HEK293 (cell line): ENCODE measurements at regions not wholly inside any gene's neighbourhood (a gene's known extent, or its start where the extent isn't known, plus 50 kb on each side); places are given as distances from the start of the nearest gene placed in this dataset.

Experiments used
- CTCF ChIA-PET: fragments of 350-600 bp; formaldehyde crosslinking; extraction: SDS; loops from one replicate; lab custom pipeline; 2021; ENCODE audit warnings: antibody characterized with exemption; lab: Yijun Ruan, JAX
- POLR2A ChIA-PET: fragments of 300-600 bp; formaldehyde crosslinking; extraction: SDS; loops from one replicate; lab custom pipeline; 2020; ENCODE audit warnings: antibody characterized with exemption, inconsistent platforms; lab: Yijun Ruan, JAX
- H3K27ac ChIP-seq: fragments of 200-500 bp; sonication (Bioruptor generic); 2 replicates; pipeline ENCODE4 v1.5.1; 2014; ENCODE audit warnings: low read depth, low read length, control low read depth, inconsistent platforms; ENCODE audit errors: extremely low read depth
- H3K36me3 ChIP-seq, 2 experiments: fragments of 200-500 bp in 1 of 2; sonication (Bioruptor generic) in 1 of 2; 1 replicate in 1 of 2; 2 replicates in 1 of 2; pipeline ENCODE4 v1.5.1; 2014 to 2017; ENCODE audit warnings: inconsistent platforms in 2 of 2, low read length in 2 of 2; ENCODE audit not compliant: control insufficient read depth in 2 of 2, insufficient read depth in 1 of 2
- H3K4me1 ChIP-seq: fragments of 200-500 bp; sonication (Bioruptor generic); 2 replicates; pipeline ENCODE4 v1.5.1; 2014; ENCODE audit warnings: mild to moderate bottlenecking, low read length, inconsistent platforms; ENCODE audit not compliant: control insufficient read depth, insufficient read depth
- H3K4me3 ChIP-seq: 2 replicates; pipeline ENCODE4 v1.5.1; 2011; ENCODE audit warnings: low read depth, mild to moderate bottlenecking, control low read depth, low read length, moderate library complexity
- H3K9me3 ChIP-seq: fragments of 200-500 bp; sonication (Bioruptor generic); 2 replicates; pipeline ENCODE4 v1.5.1; 2014; ENCODE audit warnings: low read depth, low read length, inconsistent platforms; ENCODE audit not compliant: control insufficient read depth, insufficient read depth
- KLF1 ChIP-seq: fragments of 450-650 bp; formaldehyde crosslinking; IDR thresholded peaks from 2 replicates; pipeline ENCODE4 v1.5.1; 2016; ENCODE audit warnings: missing biosample characterization, missing genetic modification characterization
- MZF1 ChIP-seq: fragments of 450-650 bp; formaldehyde crosslinking; IDR thresholded peaks from 2 replicates; pipeline ENCODE4 v1.5.1; 2017; ENCODE audit warnings: missing biosample characterization, missing genetic modification characterization, borderline replicate concordance
- SALL2 ChIP-seq: fragments of 450-650 bp; formaldehyde crosslinking; IDR thresholded peaks from 2 replicates; pipeline ENCODE4 v1.5.0; 2017; ENCODE audit warnings: missing biosample characterization, mild to moderate bottlenecking, missing genetic modification characterization, borderline replicate concordance
- SP3 ChIP-seq: fragments of 450-650 bp; formaldehyde crosslinking; IDR thresholded peaks from 2 replicates; pipeline ENCODE4 v1.5.1; 2016; ENCODE audit warnings: missing biosample characterization, missing genetic modification characterization
- WT1 ChIP-seq: fragments of 450-650 bp; formaldehyde crosslinking; IDR thresholded peaks from 2 replicates; pipeline ENCODE4 v1.5.1; 2016; ENCODE audit warnings: missing biosample characterization, missing genetic modification characterization
- ZBTB1 ChIP-seq: fragments of 450-650 bp; formaldehyde crosslinking; IDR thresholded peaks from 2 replicates; pipeline ENCODE4 v1.5.1; 2016; ENCODE audit warnings: missing biosample characterization, missing genetic modification characterization
- ZNF133 ChIP-seq: fragments of 450-650 bp; formaldehyde crosslinking; IDR thresholded peaks from 2 replicates; pipeline ENCODE4 v1.5.1; 2016; ENCODE audit warnings: missing biosample characterization, missing genetic modification characterization
- ZNF610 ChIP-seq: fragments of 450-650 bp; formaldehyde crosslinking; IDR thresholded peaks from 2 replicates; pipeline ENCODE4 v1.5.1; 2016; ENCODE audit warnings: missing biosample characterization, missing genetic modification characterization, borderline replicate concordance
- ZNF621 ChIP-seq: fragments of 450-650 bp; formaldehyde crosslinking; IDR thresholded peaks from 2 replicates; pipeline ENCODE4 v1.5.1; 2017; ENCODE audit warnings: missing biosample characterization, missing genetic modification characterization
- ZNF626 ChIP-seq: fragments of 450-650 bp; sonication (Bioruptor Pico); formaldehyde crosslinking; IDR thresholded peaks from 2 replicates; pipeline ENCODE4 v1.5.1; 2018; ENCODE audit warnings: missing biosample characterization, missing genetic modification characterization, inconsistent platforms
- ZNF660 ChIP-seq: fragments of 450-650 bp; IDR thresholded peaks from 2 replicates; pipeline ENCODE4 v1.5.1; 2018; ENCODE audit warnings: missing biosample characterization, mild to moderate bottlenecking, missing genetic modification characterization
- ZXDB ChIP-seq: fragments of 450-650 bp; formaldehyde crosslinking; IDR thresholded peaks from 2 replicates; pipeline ENCODE4 v1.5.1; 2016; ENCODE audit warnings: missing biosample characterization, missing genetic modification characterization
- TF ChIP-seq, protein P1 (sequence below): fragments of 450-650 bp; formaldehyde crosslinking; IDR thresholded peaks from 2 replicates; pipeline ENCODE4; 2016; ENCODE audit warnings: missing biosample characterization, missing genetic modification characterization
- TF ChIP-seq, protein P2 (sequence below): fragments of 450-650 bp; formaldehyde crosslinking; IDR thresholded peaks from 2 replicates; pipeline ENCODE4 v1.5.1; 2016; ENCODE audit warnings: missing biosample characterization, missing genetic modification characterization
- TF ChIP-seq, protein P3 (sequence below): fragments of 450-650 bp; formaldehyde crosslinking; IDR thresholded peaks from 2 replicates; pipeline ENCODE4 v1.5.1; 2016; ENCODE audit warnings: missing biosample characterization, missing genetic modification characterization, low read depth
- TF ChIP-seq, protein P4 (sequence below): sonication (generic); formaldehyde crosslinking; IDR thresholded peaks from 2 replicates; pipeline ENCODE4 v1.8.1; 2022; ENCODE audit warnings: mild to moderate bottlenecking, moderate library complexity, missing genetic modification reagents
- TF ChIP-seq, protein P5 (sequence below): fragments of 450-650 bp; formaldehyde crosslinking; IDR thresholded peaks from 2 replicates; pipeline ENCODE4 v1.5.1; 2017; ENCODE audit warnings: missing biosample characterization, missing genetic modification characterization
- TF ChIP-seq, protein P6 (sequence below): fragments of 450-650 bp; formaldehyde crosslinking; conservative IDR thresholded peaks from 2 replicates; pipeline ENCODE4 v1.5.1; 2016; ENCODE audit warnings: low read depth, missing biosample characterization, missing genetic modification characterization

DNA sequence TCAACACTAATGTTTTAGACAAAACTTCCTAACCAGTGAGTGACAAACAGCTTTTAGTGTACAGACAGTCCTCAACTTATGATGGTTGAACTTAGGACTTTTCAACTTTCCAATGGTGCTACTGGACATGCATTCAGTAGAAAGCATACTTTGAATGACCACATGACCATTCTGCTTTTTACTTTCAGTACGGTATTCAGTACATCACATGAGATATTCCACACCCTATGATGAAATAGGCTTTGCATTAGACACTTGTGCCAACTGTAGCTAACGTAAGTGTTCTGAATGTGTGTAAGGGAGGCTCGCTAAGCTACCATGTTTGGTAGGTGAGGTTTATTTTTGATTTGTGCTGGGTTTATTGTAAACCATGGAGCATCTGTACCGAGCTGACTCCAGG, 113.7 kb downstream of the WNT7A start:
- Histone ChIP-seq H3K9me3 (no peaks in the 10 kb centered on the region), H3K36me3 (no peaks in the 10 kb centered on the region), H3K27ac (no peak overlapping the region), H3K4me3 (no peak overlapping the region), H3K4me1 (no peaks in the 10 kb centered on the region)
- POLR2A ChIA-PET = no interaction called here
- TF ChIP-seq, protein P1, sequence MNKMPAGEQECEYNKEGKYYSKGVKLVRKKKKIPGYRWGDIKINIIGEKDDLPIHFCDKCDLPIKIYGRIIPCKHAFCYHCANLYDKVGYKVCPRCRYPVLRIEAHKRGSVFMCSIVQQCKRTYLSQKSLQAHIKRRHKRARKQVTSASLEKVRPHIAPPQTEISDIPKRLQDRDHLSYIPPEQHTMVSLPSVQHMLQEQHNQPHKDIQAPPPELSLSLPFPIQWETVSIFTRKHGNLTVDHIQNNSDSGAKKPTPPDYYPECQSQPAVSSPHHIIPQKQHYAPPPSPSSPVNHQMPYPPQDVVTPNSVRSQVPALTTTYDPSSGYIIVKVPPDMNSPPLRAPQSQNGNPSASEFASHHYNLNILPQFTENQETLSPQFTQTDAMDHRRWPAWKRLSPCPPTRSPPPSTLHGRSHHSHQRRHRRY (tag by site-specific recombination) = no peak
- no peak for TF ChIP-seq ZNF626 (tag by site-specific recombination)
- no peak for TF ChIP-seq ZNF660 (tag by site-specific recombination)
- TF ChIP-seq ZNF621 (tag by site-specific recombination) = no peak
- TF ChIP-seq ZXDB (tag by site-specific recombination) = no peak
- TF ChIP-seq KLF1 (tag by site-specific recombination) = no peak
- no peak for TF ChIP-seq ZNF133 (tag by site-specific recombination)
- no peak for TF ChIP-seq SALL2 (tag by site-specific recombination)
- TF ChIP-seq, protein P2, sequence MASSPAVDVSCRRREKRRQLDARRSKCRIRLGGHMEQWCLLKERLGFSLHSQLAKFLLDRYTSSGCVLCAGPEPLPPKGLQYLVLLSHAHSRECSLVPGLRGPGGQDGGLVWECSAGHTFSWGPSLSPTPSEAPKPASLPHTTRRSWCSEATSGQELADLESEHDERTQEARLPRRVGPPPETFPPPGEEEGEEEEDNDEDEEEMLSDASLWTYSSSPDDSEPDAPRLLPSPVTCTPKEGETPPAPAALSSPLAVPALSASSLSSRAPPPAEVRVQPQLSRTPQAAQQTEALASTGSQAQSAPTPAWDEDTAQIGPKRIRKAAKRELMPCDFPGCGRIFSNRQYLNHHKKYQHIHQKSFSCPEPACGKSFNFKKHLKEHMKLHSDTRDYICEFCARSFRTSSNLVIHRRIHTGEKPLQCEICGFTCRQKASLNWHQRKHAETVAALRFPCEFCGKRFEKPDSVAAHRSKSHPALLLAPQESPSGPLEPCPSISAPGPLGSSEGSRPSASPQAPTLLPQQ (tag by site-specific recombination) = no peak
- TF ChIP-seq, protein P3, sequence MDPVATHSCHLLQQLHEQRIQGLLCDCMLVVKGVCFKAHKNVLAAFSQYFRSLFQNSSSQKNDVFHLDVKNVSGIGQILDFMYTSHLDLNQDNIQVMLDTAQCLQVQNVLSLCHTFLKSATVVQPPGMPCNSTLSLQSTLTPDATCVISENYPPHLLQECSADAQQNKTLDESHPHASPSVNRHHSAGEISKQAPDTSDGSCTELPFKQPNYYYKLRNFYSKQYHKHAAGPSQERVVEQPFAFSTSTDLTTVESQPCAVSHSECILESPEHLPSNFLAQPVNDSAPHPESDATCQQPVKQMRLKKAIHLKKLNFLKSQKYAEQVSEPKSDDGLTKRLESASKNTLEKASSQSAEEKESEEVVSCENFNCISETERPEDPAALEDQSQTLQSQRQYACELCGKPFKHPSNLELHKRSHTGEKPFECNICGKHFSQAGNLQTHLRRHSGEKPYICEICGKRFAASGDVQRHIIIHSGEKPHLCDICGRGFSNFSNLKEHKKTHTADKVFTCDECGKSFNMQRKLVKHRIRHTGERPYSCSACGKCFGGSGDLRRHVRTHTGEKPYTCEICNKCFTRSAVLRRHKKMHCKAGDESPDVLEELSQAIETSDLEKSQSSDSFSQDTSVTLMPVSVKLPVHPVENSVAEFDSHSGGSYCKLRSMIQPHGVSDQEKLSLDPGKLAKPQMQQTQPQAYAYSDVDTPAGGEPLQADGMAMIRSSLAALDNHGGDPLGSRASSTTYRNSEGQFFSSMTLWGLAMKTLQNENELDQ = no peak
- TF ChIP-seq WT1 (tag by site-specific recombination) = no peak
- TF ChIP-seq ZNF610 = no peak
- TF ChIP-seq, protein P4, sequence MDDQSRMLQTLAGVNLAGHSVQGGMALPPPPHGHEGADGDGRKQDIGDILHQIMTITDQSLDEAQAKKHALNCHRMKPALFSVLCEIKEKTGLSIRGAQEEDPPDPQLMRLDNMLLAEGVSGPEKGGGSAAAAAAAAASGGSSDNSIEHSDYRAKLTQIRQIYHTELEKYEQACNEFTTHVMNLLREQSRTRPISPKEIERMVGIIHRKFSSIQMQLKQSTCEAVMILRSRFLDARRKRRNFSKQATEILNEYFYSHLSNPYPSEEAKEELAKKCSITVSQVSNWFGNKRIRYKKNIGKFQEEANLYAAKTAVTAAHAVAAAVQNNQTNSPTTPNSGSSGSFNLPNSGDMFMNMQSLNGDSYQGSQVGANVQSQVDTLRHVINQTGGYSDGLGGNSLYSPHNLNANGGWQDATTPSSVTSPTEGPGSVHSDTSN = no peak
- TF ChIP-seq, protein P5, sequence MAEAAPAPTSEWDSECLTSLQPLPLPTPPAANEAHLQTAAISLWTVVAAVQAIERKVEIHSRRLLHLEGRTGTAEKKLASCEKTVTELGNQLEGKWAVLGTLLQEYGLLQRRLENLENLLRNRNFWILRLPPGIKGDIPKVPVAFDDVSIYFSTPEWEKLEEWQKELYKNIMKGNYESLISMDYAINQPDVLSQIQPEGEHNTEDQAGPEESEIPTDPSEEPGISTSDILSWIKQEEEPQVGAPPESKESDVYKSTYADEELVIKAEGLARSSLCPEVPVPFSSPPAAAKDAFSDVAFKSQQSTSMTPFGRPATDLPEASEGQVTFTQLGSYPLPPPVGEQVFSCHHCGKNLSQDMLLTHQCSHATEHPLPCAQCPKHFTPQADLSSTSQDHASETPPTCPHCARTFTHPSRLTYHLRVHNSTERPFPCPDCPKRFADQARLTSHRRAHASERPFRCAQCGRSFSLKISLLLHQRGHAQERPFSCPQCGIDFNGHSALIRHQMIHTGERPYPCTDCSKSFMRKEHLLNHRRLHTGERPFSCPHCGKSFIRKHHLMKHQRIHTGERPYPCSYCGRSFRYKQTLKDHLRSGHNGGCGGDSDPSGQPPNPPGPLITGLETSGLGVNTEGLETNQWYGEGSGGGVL (tag by site-specific recombination) = no peak
- TF ChIP-seq, protein P6, sequence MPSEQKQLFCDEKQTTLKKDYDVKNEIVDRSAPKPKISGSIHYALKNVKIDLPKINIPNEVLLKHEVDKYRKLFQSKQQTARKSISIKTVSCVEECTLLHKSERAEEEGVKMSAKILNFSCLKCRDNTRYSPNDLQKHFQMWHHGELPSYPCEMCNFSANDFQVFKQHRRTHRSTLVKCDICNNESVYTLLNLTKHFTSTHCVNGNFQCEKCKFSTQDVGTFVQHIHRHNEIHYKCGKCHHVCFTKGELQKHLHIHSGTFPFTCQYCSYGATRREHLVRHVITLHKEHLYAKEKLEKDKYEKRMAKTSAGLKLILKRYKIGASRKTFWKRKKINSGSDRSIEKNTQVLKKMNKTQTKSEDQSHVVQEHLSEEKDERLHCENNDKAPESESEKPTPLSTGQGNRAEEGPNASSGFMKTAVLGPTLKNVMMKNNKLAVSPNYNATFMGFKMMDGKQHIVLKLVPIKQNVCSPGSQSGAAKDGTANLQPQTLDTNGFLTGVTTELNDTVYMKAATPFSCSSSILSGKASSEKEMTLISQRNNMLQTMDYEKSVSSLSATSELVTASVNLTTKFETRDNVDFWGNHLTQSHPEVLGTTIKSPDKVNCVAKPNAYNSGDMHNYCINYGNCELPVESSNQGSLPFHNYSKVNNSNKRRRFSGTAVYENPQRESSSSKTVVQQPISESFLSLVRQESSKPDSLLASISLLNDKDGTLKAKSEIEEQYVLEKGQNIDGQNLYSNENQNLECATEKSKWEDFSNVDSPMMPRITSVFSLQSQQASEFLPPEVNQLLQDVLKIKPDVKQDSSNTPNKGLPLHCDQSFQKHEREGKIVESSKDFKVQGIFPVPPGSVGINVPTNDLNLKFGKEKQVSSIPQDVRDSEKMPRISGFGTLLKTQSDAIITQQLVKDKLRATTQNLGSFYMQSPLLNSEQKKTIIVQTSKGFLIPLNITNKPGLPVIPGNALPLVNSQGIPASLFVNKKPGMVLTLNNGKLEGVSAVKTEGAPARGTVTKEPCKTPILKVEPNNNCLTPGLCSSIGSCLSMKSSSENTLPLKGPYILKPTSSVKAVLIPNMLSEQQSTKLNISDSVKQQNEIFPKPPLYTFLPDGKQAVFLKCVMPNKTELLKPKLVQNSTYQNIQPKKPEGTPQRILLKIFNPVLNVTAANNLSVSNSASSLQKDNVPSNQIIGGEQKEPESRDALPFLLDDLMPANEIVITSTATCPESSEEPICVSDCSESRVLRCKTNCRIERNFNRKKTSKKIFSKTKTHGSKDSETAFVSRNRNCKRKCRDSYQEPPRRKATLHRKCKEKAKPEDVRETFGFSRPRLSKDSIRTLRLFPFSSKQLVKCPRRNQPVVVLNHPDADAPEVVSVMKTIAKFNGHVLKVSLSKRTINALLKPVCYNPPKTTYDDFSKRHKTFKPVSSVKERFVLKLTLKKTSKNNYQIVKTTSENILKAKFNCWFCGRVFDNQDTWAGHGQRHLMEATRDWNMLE (tag by site-specific recombination) = no peak
- TF ChIP-seq MZF1 = no peak
- no peak for TF ChIP-seq SP3 (tag by site-specific recombination)
- no peak for TF ChIP-seq ZBTB1
- CTCF ChIA-PET = interaction anchor here (0.8 kb wide), 1 partner anchor 48 kb away, joined by 4 read pairs; no protein-coding TSS in a partner anchor
